ENCODE measurements at regions not wholly inside any gene's neighbourhood (a gene's known extent, or its start where the extent isn't known, plus 50 kb on each side); places are given as distances from the start of the nearest gene placed in this dataset.

GRCh38 chr5:173527671-173528070 is 88.8 kb downstream of the BOD1 start:
- DNase-seq (ENCODE audit: low spot score) = no peak

GRCh38 chr5:173524136-173524535 is 92.3 kb downstream of the BOD1 start:
- DNase-seq (ENCODE audit: low spot score) = no peak

DNA sequence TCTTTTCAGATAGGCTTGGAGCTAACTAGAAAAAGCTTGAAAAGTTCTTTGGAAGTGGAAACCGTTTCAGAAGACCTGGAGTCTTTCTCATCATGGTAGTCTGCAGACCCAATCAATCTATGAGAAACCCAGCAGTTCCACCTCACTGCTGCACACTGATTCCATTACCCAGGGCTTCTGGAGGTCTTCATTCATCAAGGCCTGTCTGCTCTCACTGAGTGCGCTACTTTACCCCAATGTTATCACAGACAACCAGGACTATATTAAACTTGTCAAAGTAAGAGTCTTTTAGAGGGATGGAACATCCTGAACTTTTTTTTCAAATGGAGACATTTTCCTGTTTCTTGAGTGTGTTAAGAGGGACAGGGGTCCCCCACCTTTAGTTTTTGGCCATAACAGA is 93.1 kb downstream of the BOD1 start:
- DNase-seq (ENCODE audit: low spot score) = no peak

GRCh38 chr5:173522518-173522917 is 93.9 kb downstream of the BOD1 start:
- no peak for DNase-seq (ENCODE audit: low spot score)

DNA sequence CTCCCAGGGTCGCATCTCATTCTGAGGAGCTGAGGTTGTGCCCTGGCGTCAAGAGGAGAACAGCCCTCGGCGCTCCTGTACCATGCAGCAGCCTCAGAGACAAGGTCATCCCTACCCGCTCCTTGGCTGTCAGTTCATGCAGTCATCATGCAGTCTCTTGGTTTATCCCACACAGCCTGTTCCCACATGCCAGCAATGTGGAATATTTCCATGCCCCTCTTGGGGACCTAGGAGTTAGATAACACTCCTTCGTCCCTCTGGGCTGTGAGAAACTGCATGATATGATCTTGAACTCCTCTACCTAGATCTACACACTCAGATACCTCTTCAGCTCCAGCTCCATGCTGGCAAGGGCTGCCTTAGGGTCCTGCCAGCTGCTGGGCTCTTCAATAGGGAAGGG is 97.6 kb downstream of the BOD1 start:
- DNase-seq (ENCODE audit: low spot score) = no peak

DNA sequence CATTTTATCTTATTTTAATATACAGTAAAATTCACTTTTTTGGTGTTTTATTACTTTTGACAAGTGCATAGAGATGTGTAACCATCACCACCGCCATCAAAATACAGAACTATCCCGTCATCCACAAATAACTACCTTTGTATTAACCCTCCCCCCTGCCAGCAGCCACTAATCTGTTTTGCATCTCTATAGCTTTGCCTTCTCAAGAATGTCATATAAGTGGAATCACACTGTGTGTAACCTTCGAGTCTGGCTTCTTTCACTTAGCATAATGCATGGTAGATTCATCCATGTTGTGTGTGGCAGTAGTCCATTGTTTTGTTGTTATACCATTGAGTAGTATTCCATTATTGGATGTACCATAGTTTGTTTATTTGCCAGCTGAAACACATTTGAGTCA is 98.8 kb downstream of the BOD1 start:
- no peak for DNase-seq (ENCODE audit: low spot score)

- DNase-seq (ENCODE audit: low spot score) = no peak
Observed at GRCh38 chr5:173515526-173515925, 100.9 kb downstream of the BOD1 start.

DNA sequence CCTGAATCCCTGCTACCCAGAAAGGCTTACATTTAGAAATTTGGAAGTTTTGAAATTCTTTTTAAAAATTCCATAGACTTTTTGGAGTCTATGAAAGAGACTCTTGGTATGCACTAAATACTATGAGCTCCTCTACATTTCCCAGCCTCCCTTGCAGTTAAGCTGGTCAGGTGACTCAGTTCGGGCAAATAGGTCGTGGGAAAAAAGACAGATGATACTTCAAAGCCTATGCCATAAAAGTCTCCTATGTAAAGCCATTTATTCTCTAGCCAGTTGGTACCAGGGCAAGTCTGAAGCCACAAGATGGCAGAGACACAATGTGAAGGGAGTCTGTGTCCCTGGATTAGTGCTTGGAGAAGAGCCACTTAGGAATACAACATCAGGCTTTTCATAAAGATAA is 101.8 kb downstream of the BOD1 start:
- no peak for DNase-seq (ENCODE audit: low spot score)

DNA sequence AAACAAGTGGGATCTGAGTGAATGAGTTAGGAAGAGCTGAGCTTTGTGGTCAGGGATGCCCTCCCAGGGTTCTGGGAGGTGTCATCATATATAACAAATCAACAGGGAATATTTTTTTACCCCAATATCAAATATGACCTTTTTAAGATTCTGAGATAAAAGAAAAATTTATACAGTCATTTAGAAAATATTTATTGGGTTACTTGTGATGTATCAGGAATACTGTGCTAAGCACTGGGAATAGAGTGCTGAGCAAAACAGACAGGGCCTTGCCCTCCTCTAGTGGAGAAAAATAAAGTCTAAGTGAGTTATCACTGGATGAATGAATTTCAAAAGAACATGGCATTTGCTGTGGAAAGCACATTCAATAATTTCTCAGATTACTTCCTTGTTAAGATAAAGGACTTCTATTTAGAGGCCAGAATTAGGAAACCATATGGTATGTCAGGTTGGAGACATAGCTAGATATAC is 102.9 kb downstream of the BOD1 start:
- DNase-seq (ENCODE audit: low spot score) = no peak

DNA sequence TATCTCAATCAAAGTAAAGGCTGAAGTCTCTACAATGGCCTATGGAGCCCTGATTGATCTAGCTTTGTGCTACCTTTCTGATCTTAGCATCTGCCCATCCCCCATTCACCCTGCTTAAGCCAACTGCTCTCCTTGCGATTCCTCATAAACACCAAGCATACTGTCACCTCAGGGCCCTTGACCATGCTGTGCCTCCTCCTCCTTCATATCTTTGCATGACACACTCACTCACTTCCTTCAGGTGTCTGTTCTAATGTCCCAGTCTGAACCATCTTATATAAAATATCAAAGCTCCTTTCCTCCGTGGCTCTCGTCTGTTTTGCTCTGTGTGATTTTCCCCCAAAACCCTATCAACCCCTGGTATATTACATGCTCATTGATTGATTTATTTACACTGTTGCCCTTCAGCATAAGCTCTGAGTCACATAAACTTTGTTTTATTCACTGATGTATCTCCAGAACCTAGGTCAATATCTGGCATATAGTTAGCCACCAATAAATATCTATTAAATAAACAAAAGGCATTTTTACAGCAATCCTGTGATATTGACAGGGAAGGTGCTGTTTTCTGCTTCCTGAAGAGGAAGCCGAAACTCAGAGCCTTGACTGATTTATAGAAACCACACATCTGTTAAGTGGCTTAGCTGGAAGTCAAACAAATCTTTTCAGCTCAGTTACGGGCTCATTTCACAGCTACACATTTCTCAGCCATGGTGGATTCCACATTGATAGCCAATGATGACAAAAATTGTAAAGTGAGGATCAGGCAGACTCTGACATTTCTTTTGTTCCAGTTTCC is 103.6 kb downstream of the BOD1 start:
- no peak for DNase-seq (ENCODE audit: low spot score)

DNA sequence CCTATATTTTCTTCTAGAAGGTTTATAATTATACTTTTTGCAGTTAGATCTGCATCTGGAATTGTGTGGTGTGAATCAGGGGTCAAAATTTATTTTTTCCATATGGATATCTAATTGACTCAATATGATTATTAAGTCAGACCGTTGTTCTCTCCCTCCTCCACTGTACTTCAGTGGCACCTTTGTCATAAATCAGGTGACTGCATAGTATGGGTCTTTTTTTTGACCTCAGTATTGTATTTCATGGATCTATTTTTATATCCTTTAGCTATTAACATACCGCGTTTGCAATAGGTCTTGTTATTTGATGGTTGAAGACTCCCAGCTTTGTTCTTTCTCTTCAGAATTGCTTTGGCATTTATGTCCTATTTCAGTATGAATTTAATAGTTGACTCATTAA is 107.4 kb downstream of the BOD1 start:
- no peak for DNase-seq (ENCODE audit: low spot score)

DNA sequence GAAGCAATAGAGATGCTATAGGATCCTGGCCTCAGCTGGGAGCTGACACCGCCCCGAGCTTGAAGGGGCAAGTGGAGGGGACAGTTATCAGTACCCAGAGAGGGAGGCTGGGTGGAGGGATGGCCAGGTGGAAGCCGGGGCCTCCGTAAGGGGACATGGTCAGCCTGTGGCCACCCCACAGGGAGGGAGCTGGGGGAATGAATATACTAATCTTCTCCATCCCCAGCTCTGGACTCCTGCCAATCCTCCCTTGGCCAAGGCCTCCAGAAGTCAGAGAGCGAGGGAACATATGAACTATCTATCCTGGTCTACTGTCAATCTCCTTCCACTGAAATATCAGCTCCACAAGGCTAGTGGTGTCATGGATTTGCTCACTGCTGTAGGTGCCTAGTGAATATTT is 109.3 kb downstream of the BOD1 start:
- no peak for DNase-seq (ENCODE audit: low spot score)

DNA sequence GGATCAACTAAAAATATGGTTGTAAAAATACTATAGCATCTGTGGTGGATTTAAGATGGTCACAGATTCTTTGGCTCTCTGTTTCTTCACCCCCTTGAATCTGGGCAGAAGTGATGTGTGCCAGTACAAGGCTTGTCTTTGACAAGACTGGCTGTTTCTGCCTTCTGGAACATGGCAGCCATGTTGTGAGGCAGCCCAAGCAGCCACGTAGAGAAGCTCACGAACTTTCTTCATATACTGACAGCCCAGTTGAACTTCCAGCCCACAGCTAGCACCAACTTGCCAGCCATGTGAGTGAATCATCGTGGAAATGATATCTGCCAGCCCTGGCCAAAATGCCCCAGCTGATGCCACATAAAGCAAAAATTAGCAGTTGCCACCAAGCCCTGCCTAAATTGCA is 110.8 kb downstream of the BOD1 start:
- DNase-seq (ENCODE audit: low spot score) = no peak

DNA sequence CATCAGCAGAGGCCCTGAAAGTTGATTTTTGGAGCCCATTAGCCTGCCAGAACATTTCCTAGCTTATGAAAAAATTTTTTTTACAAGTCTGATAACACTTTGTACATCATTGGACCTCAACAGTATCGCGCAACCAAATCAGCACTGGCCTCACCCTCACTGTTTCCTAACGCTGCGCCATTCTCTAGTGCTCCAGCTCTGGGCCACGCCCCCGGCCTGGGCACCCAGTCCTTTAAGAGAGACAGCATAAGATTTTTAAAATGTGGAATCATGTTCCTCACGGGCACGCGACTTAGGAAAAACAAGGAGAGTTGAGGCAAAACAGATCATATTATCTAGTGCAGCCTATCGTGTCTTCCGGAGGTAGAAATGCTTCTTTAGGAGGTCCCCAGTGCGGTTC is 114.5 kb downstream of the BOD1 start:
- DNase-seq (ENCODE audit: low spot score) = no peak

GRCh38 chr5:173501271-173501670 is 115.2 kb downstream of the BOD1 start:
- DNase-seq (ENCODE audit: low spot score) = no peak

GRCh38 chr5:173500213-173500560 is 116.3 kb downstream of the BOD1 start:
- DNase-seq (ENCODE audit: low spot score) = no peak

- DNase-seq (ENCODE audit: low spot score) = no peak
Observed at GRCh38 chr5:173499471-173500212, 116.8 kb downstream of the BOD1 start.

DNA sequence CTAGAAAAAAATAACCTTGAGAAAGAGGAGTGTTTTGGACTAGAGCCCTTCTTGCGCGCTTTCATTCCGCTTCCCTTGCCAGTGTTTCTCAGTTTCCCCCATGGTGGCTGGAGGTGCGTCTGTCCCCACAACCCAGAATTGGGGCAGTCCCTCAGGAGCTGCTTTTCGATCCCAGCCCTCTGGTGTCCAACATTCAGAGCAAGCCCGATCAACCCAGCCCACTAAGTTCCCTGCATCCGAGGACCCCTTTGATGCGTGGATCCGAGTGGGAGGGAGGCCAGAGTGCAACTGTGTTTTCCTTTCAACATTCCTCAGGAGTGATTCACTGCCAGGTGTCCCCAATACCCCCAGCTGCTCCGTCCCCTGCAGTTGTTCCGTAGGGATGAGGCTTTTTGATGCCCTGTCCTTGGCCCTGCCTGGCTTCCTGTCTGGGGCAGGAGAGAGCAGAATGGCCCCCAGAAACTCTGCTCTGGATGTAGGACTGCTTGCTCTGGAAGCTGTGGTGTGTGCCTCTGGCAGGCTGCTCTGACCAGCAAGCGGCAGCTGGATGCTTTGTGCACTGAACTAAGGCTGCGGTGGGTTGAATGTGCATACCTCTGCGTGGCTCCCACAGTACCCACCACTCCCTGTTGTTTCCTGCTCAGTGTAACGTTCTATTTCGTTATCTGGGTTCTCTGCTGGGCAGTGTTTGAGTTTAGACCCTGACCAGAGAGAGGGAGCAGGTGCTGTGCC is 117.5 kb downstream of the BOD1 start:
- DNase-seq (ENCODE audit: low spot score) = no peak

DNA sequence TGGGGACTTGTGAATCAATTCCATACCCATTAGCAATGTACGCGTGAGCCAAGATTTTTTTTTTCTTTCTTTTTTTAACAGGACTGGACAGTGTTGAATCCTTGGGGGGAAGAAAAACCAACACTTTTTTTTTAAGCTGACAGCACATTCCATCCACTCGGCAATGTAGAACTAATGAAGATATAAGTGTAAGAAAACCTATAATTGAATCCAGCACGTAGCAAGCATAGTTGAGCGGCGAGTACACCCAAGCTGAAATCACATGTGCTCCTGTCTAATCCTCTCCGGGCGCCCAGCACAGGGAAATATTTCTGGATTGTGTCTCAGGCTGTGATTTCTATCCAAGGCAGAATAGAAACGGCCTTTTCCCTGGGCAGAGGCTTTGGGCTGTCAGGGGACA is 118.2 kb downstream of the BOD1 start:
- DNase-seq (ENCODE audit: low spot score) = no peak

GRCh38 chr5:173497685-173498084 is 118.8 kb downstream of the BOD1 start:
- no peak for DNase-seq (ENCODE audit: low spot score)

- DNase-seq (ENCODE audit: low spot score) = no peak
Observed at GRCh38 chr5:173496883-173497255, 119.6 kb downstream of the BOD1 start.

DNA sequence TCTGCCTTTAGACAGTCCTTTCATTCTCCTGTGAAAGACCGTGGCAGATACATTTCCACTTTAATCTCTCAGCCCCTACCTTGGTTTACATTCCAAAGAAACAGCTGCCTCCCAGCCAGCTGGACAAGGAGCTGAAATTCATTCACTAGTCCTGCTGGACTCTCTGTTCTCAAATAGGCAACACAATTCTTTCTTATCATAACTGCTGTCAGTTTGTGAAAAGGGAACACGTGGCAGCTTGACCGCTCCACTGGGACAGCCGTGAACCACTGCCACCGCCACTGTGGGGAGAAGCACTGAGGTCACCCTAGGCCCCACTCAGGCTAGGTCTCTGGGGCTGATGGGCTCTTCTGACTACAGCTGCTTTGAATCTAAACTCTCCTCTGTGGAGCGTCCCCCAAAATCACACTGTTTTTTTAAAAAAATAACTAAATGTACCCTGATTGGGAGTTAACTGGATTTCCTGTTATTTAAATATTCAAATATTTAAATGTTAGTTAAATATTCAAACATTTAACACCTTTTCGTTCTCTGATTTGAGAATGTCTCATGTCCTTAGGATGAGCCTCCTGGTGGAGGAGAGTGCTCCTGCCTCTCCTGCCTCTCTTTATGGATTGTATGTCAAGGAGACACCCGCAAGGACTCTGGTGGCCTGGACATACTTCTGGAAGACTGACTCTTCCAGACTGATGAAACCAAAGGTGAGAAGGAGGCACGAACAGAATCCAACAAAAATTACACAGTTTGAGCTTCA is 120.1 kb downstream of the BOD1 start:
- no peak for DNase-seq (ENCODE audit: low spot score)

Measured in HuH-7.5 (cell line).